ENCODE measurements at regions not wholly inside any gene's neighbourhood (a gene's known extent, or its start where the extent isn't known, plus 50 kb on each side); places are given as distances from the start of the nearest gene placed in this dataset.

- no peak for DNase-seq (ENCODE audit: low read depth)
These were observed 157.7 kb downstream of the SMIM20 start for GRCh38 chr4:26071688-26072087.

- no peak for DNase-seq (ENCODE audit: low read depth)
These were observed 160.0 kb downstream of the SMIM20 start for GRCh38 chr4:26073886-26074560.

- DNase-seq (ENCODE audit: low read depth): peak; percentile 31
These were observed 160.9 kb downstream of the SMIM20 start for GRCh38 chr4:26074712-26075430.

GRCh38 chr4:26075583-26075982 is 161.6 kb downstream of the SMIM20 start:
- DNase-seq (ENCODE audit: low read depth): no peak

- no peak for DNase-seq (ENCODE audit: low read depth)
These were observed 162.1 kb downstream of the SMIM20 start for GRCh38 chr4:26076000-26076587.

GRCh38 chr4:26076896-26077295 is 162.9 kb downstream of the SMIM20 start:
- no peak for DNase-seq (ENCODE audit: low read depth)

DNA sequence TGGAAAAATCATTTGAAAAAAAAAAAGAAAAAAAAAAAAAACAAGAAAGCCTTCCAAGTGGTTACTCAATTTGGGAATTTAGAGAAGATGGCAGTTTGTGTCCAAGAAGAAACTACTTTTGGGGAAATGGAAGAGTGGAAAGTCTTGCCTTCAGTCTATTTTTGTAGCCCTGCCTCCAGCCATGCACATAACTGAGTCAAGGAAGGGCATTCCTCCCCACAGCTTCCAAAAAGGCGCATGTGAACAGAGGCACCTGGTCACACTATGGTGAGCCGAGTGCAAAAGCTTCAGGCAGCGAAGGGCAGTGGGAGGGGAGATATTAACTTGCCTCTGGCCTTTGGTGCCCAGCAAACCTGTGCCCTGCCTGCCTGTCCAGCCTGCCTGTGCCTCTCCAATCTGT is 163.7 kb downstream of the SMIM20 start:
- DNase-seq (ENCODE audit: low read depth): no peak

GRCh38 chr4:26080870-26081628 is 167.0 kb downstream of the SMIM20 start:
- no peak for DNase-seq (ENCODE audit: low read depth)

GRCh38 chr4:26081795-26082498 is 167.9 kb downstream of the SMIM20 start:
- no peak for DNase-seq (ENCODE audit: low read depth)

DNA sequence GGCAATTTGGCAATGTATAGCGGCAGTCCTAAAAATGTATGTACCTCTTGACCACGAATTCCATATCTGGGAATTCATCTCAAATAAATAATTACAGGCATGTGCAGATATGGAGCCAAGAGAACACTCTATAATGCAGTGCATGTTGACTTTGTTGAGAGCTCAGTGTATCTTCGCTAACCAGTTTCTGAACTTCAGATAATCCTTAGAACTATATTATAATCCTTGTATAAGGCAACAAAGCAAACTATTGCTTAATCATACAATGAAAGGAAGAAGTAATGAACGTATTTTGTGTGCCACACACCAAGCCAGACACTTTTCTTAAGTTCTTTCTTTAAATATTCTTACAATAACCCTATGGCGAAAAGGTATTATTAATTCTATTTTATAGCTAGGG is 168.5 kb downstream of the SMIM20 start:
- DNase-seq (ENCODE audit: low read depth): no peak

- DNase-seq (ENCODE audit: low read depth): no peak
These were observed 170.0 kb downstream of the SMIM20 start for GRCh38 chr4:26083987-26084386.

DNA sequence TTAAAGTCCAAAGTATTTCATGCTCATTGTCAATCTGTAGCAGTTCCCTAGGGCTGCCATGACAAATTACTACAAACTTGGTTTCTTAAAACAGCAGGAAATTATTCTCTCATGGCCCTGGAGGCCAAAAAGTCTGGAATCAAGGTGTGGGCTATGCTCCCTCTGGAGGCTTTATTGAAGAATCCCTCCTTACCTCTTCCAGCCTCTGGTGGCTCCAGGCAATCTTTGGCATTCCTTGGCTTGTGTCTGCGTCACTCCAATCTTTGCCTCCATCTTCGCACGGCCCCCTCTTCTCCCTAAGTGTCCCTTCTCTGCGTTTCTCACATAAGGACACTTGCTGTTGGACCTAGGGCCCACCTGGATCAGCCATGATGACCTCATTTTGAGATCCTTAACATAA is 170.4 kb downstream of the SMIM20 start:
- no peak for DNase-seq (ENCODE audit: low read depth)

DNA sequence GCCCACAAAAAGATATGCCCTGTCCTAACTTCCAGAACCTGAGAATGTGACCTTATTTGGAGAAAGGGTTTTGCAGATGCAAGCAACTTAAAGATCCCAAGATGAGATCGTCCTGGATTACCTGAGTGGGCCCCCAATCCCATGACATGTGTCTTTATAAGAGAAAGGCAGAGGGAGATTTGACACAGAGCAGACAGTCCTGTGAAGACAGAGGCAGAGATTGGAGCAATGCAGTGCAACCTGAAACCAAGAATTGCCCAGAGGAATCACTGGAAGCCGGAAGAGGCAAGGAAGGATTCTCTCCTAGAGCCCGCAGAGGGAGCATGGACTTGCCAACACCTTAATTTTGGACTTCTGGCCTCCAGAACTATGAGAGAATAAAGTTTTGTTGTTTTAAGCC is 171.5 kb downstream of the SMIM20 start:
- DNase-seq (ENCODE audit: low read depth): no peak

DNA sequence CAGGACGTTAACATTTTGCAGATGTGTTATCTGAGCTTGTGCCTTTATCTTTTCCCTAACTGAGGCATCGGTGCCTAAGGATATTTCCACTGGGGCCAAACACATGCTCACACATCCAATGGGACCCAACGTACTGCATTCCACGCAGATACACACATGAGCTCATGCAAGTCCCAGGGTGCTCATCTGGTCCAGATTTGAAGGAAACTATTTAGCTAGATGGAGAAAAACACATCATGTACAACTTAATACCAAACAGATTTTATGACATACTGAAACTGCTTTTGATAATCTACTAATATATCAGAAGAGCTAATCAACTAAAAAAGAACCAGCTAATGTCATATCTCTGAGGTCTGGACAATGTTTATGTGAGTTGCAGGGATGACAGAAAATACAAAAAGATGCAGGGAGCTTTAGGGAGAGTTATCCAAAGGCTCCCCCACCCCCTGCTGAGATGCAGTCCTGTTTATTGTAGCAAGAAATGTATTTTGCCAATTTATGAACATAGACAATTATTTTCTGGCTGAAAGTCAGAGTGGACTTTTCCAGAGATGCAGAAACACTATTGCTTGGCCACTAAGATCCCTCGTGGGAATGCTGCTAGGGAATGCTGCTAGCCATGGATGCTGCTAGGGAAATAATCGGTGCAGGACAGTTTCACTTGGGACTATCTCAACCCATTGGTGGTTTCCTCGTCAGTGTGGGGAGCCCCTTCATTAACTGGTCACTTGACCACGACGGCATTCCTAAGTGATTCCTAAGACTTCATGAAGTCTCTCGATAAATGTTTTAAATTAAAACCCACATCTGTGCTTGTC is 172.8 kb downstream of the SMIM20 start:
- no peak for DNase-seq (ENCODE audit: low read depth)

DNA sequence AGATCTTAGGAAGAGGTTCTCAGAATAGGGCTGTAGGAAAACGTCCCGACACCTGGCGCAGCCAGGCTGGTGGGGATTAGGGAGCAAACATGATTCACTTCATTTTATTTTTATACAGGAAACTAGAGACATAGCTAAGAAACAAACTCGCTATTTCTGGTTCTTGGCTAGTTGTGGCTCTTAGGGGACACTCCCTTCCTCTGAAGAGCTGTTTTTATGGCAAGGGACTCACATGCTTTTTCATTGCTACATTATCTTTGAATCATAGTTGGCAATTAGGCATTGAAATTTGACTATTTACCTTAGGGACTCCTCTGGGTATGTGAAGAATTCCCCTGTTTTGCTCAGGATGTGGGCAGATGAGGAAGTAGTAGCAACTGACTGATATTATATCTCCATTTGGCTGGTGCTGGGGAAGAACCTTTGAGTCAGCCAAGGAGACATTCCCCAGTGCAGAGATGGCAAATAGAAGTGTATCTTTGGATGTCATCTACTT is 174.5 kb downstream of the SMIM20 start:
- no peak for DNase-seq (ENCODE audit: low read depth)

- no peak for DNase-seq (ENCODE audit: low read depth)
These were observed 179.5 kb downstream of the SMIM20 start for GRCh38 chr4:26093551-26093950.

- no peak for DNase-seq (ENCODE audit: low read depth)
These were observed 180.1 kb downstream of the SMIM20 start for GRCh38 chr4:26094076-26094475.

- no peak for DNase-seq (ENCODE audit: low read depth)
These were observed 180.9 kb downstream of the SMIM20 start for GRCh38 chr4:26094911-26095310.

DNA sequence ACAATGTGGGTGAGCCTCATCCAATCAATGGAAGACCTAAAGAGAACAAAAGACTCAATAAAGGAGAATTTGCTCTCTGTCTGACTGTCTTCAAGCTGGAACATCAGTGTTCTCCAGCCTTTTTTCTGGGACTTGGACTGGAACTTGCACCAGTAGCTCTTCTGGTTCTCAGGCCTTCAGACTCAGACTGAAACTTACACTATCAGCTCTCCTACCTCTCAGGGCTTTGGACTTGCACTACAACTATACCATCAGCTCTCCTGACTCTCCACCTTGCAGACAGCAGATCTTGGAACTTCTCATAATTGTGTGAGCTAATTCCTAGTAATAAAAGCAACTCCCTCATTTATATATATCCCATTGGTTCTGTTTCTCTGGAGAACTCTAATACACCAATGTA is 185.9 kb downstream of the SMIM20 start:
- no peak for DNase-seq (ENCODE audit: low read depth)

- no peak for DNase-seq (ENCODE audit: low read depth)
These were observed 187.0 kb downstream of the SMIM20 start for GRCh38 chr4:26101011-26101410.

Measured in stimulated activated CD8-positive, alpha-beta memory T cell treated with anti-CD3 and anti-CD28 coated beads, Interleukin-7, amount 100 ng/mL, for 24 hours (primary cell).